Endothelial cell (in vitro differentiated cells): ENCODE measurements at regions not wholly inside any gene's neighbourhood (a gene's known extent, or its start where the extent isn't known, plus 50 kb on each side); places are given as distances from the start of the nearest gene placed in this dataset.

ENCODE experiments used
- DNase-seq: peaks from one replicate; pipeline ENCODE4 v3.0.0; 2021; ENCODE audit warnings: low spot score
- H3K27ac Mint-ChIP-seq: one replicate; pipeline ENCODE4 v1.8.0; 2021; ENCODE audit warnings: mixed read lengths, inconsistent platforms; ENCODE audit not compliant: unreplicated experiment
- H3K27me3 Mint-ChIP-seq: one replicate; pipeline ENCODE4 v1.8.0; 2021; ENCODE audit warnings: mild to moderate bottlenecking, moderate library complexity, mixed read lengths, inconsistent platforms; ENCODE audit not compliant: unreplicated experiment
- H3K36me3 Mint-ChIP-seq: one replicate; pipeline ENCODE4 v1.8.0; 2021; ENCODE audit warnings: mild to moderate bottlenecking, low read depth, mixed read lengths, inconsistent platforms; ENCODE audit not compliant: unreplicated experiment
- H3K4me1 Mint-ChIP-seq: one replicate; pipeline ENCODE4 v1.8.0; 2021; ENCODE audit warnings: mild to moderate bottlenecking, mixed read lengths, inconsistent platforms; ENCODE audit not compliant: unreplicated experiment
- H3K4me3 Mint-ChIP-seq: one replicate; pipeline ENCODE4 v1.8.0; 2021; ENCODE audit warnings: mild to moderate bottlenecking, mixed read lengths, inconsistent platforms; ENCODE audit not compliant: unreplicated experiment
- H3K9me3 Mint-ChIP-seq: one replicate; pipeline ENCODE4 v1.8.0; 2021; ENCODE audit warnings: mixed read lengths, inconsistent platforms; ENCODE audit not compliant: unreplicated experiment
- TF ChIP-seq, protein P1 (sequence below): fragments of 200-600 bp; sonication (generic); IDR thresholded peaks from one replicate; pipeline ENCODE4 v1.5.0; 2021; ENCODE audit warnings: antibody characterized with exemption; ENCODE audit not compliant: unreplicated experiment

DNA sequence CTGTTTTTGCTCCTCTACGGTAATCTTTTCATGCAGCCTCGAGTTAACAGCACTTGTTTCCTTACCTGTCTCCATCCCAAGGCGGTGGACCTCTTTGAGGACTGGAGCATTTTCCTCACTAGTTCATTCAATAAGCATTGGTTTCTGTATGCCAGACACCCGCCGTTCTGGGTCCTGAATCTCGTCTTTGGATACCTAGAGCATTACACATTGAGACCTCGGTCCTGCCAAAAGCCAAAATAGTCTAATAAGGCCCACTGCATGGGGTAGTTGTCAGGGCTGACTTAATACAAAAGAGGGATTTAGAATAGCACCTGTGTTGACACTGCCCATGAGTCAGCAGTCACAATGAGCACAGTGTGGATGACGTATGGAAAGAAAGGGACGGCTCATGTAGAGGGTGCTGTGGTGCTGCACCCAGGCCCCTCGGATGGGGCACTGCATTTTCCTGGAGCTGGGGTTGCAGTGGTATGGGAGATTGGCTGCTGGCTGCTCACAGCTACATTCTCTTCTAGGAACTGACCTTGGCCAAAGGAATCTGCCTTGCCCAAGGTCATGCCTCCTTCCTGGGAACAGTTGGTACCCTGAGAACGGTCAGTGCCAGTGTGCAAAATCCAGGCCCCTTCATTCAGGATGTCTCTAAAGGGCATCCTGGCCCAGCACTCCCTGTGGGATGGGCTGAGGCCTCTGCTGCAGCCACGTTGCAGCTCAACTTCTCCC is 126.9 kb upstream of the NCK2 start:
- Mint-ChIP-seq H3K36me3 (no peaks in the 10 kb centered on the region), H3K27ac (no peak overlapping the region), H3K4me1 (peaks cover 5% of the 10 kb centered on the region), H3K27me3 (no peaks in the 10 kb centered on the region), H3K9me3 (no peaks in the 10 kb centered on the region), H3K4me3 (no peak overlapping the region)
- TF ChIP-seq, protein P1, sequence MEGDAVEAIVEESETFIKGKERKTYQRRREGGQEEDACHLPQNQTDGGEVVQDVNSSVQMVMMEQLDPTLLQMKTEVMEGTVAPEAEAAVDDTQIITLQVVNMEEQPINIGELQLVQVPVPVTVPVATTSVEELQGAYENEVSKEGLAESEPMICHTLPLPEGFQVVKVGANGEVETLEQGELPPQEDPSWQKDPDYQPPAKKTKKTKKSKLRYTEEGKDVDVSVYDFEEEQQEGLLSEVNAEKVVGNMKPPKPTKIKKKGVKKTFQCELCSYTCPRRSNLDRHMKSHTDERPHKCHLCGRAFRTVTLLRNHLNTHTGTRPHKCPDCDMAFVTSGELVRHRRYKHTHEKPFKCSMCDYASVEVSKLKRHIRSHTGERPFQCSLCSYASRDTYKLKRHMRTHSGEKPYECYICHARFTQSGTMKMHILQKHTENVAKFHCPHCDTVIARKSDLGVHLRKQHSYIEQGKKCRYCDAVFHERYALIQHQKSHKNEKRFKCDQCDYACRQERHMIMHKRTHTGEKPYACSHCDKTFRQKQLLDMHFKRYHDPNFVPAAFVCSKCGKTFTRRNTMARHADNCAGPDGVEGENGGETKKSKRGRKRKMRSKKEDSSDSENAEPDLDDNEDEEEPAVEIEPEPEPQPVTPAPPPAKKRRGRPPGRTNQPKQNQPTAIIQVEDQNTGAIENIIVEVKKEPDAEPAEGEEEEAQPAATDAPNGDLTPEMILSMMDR, result no peak
- no peak for DNase-seq

DNA sequence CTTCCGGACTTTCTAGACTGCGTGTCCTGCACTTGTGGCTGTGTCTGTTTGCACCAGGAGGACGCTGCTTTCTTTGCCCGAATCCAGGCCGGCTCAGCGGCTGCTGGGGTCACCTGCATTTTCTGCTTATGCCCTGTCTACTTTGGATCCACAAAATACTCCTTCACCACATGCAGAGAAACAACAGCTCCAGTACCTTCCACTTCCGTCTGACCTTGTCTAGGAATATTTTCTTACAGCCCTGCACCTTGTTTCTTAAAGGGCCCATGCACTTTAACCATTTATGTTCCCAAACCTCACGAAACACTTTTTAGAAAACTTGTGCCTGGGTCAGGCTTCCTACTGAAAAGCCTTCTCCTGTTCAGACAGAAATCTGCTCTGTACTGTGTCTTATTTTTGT is 129.4 kb upstream of the NCK2 start:
- Mint-ChIP-seq H3K4me3 (no peak overlapping the region), H3K4me1 (peaks cover under 1% of the 10 kb centered on the region), H3K36me3 (no peaks in the 10 kb centered on the region), H3K27ac (no peak overlapping the region), H3K9me3 (no peaks in the 10 kb centered on the region), H3K27me3 (no peaks in the 10 kb centered on the region)
- no peak for DNase-seq
- TF ChIP-seq, protein P1, result no peak

DNA sequence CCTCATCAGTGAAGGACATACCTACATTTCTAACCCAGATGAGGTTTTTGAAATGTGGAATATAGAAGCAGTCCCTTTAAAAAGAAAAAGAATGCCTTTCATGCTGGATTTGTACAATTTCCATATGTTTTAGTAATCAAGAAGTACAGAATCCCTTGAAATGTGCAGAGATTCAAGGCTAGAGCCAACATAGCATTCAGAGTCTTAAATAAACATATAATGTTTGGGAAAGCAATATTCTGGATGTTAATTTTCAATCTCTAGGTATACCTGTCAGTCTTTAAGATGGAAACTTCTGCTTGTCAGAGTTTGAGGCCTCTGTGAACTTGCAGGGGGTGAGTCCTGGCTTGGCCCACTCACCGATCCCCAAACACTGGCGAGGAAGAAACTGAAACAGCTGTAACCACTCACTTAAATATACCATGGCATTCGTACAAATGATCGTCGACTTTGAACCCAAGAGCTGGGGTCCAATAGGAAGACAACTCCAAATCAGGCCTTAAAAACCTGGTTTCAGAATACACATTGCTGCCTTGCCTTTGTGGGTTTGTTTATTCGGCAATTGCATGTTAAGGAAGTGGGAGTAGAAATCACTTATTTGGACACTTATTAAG is 132.8 kb upstream of the NCK2 start:
- DNase-seq, result no peak
- Mint-ChIP-seq H3K4me3 (no peak overlapping the region), H3K27me3 (no peaks in the 10 kb centered on the region), H3K36me3 (no peaks in the 10 kb centered on the region), H3K9me3 (no peaks in the 10 kb centered on the region), H3K4me1 (no peaks in the 10 kb centered on the region), H3K27ac (no peak overlapping the region)
- TF ChIP-seq, protein P1, result no peak

DNA sequence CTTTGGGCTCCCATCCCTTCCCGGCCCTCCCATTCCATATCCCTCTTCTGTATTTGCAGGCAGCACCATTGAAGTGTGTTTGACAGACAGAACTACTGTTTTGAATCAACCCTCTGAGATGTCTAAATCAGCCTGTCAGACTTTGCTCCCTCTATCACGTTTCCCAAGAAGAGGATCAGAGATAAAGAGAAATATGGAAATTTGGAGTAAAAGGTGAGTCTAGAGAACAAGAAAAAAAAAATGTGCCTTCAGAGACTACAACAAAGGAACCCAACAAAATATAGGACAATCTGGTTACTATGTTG is 133.4 kb upstream of the NCK2 start:
- Mint-ChIP-seq H3K27ac (no peak overlapping the region), H3K9me3 (no peaks in the 10 kb centered on the region), H3K27me3 (no peaks in the 10 kb centered on the region), H3K36me3 (no peaks in the 10 kb centered on the region), H3K4me3 (no peak overlapping the region), H3K4me1 (no peaks in the 10 kb centered on the region)
- DNase-seq, result no peak
- TF ChIP-seq, protein P1, result no peak

DNA sequence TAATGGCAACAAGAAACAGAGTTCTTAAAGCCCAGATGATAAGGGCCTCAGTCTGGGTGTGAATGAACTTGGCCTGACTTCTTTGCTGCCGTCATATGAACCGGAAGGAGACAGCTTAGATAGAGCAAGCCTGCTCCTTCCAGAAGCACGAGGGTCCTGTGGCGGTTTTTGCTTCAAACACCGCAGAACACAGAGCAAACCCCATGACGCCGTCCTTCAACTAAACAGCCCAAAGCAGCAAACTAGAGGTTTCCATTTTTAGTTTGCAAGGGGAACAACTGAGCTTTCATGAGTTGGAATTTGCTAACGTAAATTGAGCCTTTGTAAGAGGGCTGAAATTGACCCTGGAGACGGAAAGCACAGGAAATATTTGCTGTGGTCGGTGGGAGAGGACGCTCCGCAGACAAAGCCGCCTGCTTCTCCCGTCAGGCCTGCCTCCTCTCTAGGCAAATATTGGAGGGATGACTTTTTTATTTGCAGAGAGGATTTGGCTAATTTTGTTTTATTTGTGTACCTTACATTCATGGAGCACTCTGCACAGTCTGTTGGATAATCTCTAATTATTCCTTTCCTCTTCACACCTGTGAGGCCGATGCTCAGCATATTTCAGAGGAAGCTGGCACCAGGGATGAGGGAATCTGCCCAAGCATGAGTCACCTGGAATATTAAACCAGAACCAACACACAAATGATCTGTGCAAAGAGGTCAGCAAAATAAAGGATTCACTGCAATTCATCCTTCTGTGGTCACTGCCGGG is 134.0 kb upstream of the NCK2 start:
- Mint-ChIP-seq H3K9me3 (no peaks in the 10 kb centered on the region), H3K4me3 (no peak overlapping the region), H3K27ac (no peak overlapping the region), H3K36me3 (no peaks in the 10 kb centered on the region), H3K4me1 (no peaks in the 10 kb centered on the region), H3K27me3 (no peaks in the 10 kb centered on the region)
- TF ChIP-seq, protein P1, result no peak
- no peak for DNase-seq
